Sigmoid colon (tissue), 6 donors: ENCODE measurements at regions not wholly inside any gene's neighbourhood (a gene's known extent, or its start where the extent isn't known, plus 50 kb on each side); places are given as distances from the start of the nearest gene placed in this dataset.
A peak's percentile ranks its signal among the peaks of the same experiment; 100 is the strongest.

ENCODE experiments used
- DNase-seq: peaks from one replicate; pipeline ENCODE4 v3.0.0-alpha.2; 2019
- H3K27ac ChIP-seq, 4 donors: fragments of 200-600 bp; sonication (generic); one replicate each; pipeline ENCODE4 v1.5.1; 2016 to 2019; ENCODE audit warnings: mild to moderate bottlenecking in 1 of 4
- H3K27me3 ChIP-seq, 3 donors: fragments of 200-600 bp; sonication (generic); one replicate each; pipeline ENCODE4 v1.5.1; 2019; ENCODE audit warnings: mild to moderate bottlenecking in 1 of 3
- H3K36me3 ChIP-seq, 4 donors: fragments of 200-600 bp; sonication (generic); one replicate each; pipeline ENCODE4 v1.5.1; 2016 to 2019
- H3K4me1 ChIP-seq, 4 donors: fragments of 200-600 bp; sonication (generic); one replicate each; pipeline ENCODE4 v1.5.1; 2017 to 2019
- H3K4me3 ChIP-seq, 4 donors: fragments of 200-600 bp; sonication (generic); one replicate each; pipeline ENCODE4 v1.5.1; 2017 to 2019; ENCODE audit warnings: mild to moderate bottlenecking in 2 of 4, moderate library complexity in 1 of 4
- H3K9me3 ChIP-seq, 4 donors: fragments of 200-600 bp in 3 of 4; sonication (generic) in 3 of 4; one replicate each; pipeline versions ENCODE4 v1.5.1 to v1.6.1; 2013 to 2019
- CTCF ChIP-seq, 4 experiments: fragments of 450-650 bp in 3 of 4; fragments of 200-600 bp in 1 of 4; IDR thresholded peaks; one replicate each; pipeline ENCODE4 v1.5.1; 2016 to 2019; ENCODE audit warnings: antibody characterized with exemption in 4 of 4, mild to moderate bottlenecking in 3 of 4, moderate library complexity in 2 of 4
- EP300 ChIP-seq, 4 donors: sonication (generic); formaldehyde crosslinking; IDR thresholded peaks; one replicate each; pipeline ENCODE4 v1.6.1; 2017; ENCODE audit warnings: antibody characterized with exemption in 4 of 4
- POLR2A ChIP-seq, 2 donors: fragments of 450-650 bp; IDR thresholded peaks; one replicate each; pipeline ENCODE4 v1.6.1; 2016; ENCODE audit warnings: antibody characterized with exemption in 2 of 2, mild to moderate bottlenecking in 2 of 2, moderate library complexity in 2 of 2
- POLR2AphosphoS5 ChIP-seq, 4 donors: sonication (generic); formaldehyde crosslinking; IDR thresholded peaks; one replicate each; pipeline ENCODE4 v1.6.1; 2017; ENCODE audit warnings: antibody characterized with exemption in 4 of 4
- WGBS, 2 donors: extraction: QIAGEN DNeasy Blood & Tissue Kit; methylation state at CpG; one replicate each; pipeline ENCODE4 v1.1.7; 2013; 5-methylcytosine and 5-hydroxymethylcytosine counted together
- intact Hi-C: fragments of 100-400 bp; cut with DNase I; formaldehyde crosslinking; loops from one replicate; pipeline ENCODE4 v1.15.1; 2023
- donor health status: healthy with polysubstance abuse.
- donor health status: healthy.

GRCh38 chr4:10738826-10739489 is 54.4 kb upstream of the CLNK start:
- Histone ChIP-seq H3K9me3 (no peaks in the 10 kb centered on the region), H3K27me3 (no peaks in the 10 kb centered on the region), H3K36me3 (no peaks in the 10 kb centered on the region), H3K4me3 (no peak overlapping the region), H3K4me1 (no peaks in the 10 kb centered on the region), H3K27ac (no peak overlapping the region)
- WGBS, 2 donors, result 72 to 79% methylated on average over 5 of the region's 5 CpGs
- intact Hi-C loops, result no loop called here
- no peak for DNase-seq
- TF ChIP-seq CTCF (IDR thresholded peaks at IDR 0.05) (no peak), POLR2A (IDR thresholded peaks at IDR 0.05) (no peak), EP300 (IDR thresholded peaks at IDR 0.05) (no peak), POLR2AphosphoS5 (IDR thresholded peaks at IDR 0.05) (no peak)

- H3K4me1 ChIP-seq, result no peaks in the 10 kb centered on the region
- WGBS, 2 donors, result 87 to 88% methylated on average over 6 of the region's 6 CpGs
- no peak overlapping the region for H3K27ac ChIP-seq
- TF ChIP-seq POLR2A (IDR thresholded peaks at IDR 0.05), result no peak
- no peak for TF ChIP-seq EP300 (IDR thresholded peaks at IDR 0.05)
- no peak for TF ChIP-seq POLR2AphosphoS5 (IDR thresholded peaks at IDR 0.05)
- TF ChIP-seq CTCF (IDR thresholded peaks at IDR 0.05), result no peak
- no peaks in the 10 kb centered on the region for H3K27me3 ChIP-seq
- no peaks in the 10 kb centered on the region for H3K36me3 ChIP-seq
- no peak for DNase-seq
- H3K4me3 ChIP-seq, result no peak overlapping the region
- intact Hi-C loops, result no loop called here
- H3K9me3 ChIP-seq, result no peaks in the 10 kb centered on the region
Measured at GRCh38 chr4:10737337-10737736, 52.8 kb upstream of the CLNK start.

- Histone ChIP-seq H3K36me3 (no peaks in the 10 kb centered on the region), H3K4me3 (no peak overlapping the region), H3K4me1 (no peaks in the 10 kb centered on the region), H3K27ac (no peak overlapping the region), H3K27me3 (no peaks in the 10 kb centered on the region), H3K9me3 (no peaks in the 10 kb centered on the region)
- intact Hi-C loops, result no loop called here
- 87 to 89% methylated on average over 2 of the region's 2 CpGs for WGBS, 2 donors
- no peak for DNase-seq
- TF ChIP-seq POLR2AphosphoS5 (IDR thresholded peaks at IDR 0.05), result no peak
- TF ChIP-seq EP300 (IDR thresholded peaks at IDR 0.05), result no peak
- TF ChIP-seq CTCF (IDR thresholded peaks at IDR 0.05), result no peak
- TF ChIP-seq POLR2A (IDR thresholded peaks at IDR 0.05), result no peak
Measured at GRCh38 chr4:10736895-10737294, 52.3 kb upstream of the CLNK start.

- H3K36me3 ChIP-seq, result no peaks in the 10 kb centered on the region
Measured at GRCh38 chr4:10736266-10736665, 51.7 kb upstream of the CLNK start.

More at GRCh38 chr4:10736266-10736665, 51.7 kb upstream of the CLNK start:
- H3K27me3 ChIP-seq, result no peaks in the 10 kb centered on the region
- H3K4me3 ChIP-seq, result no peak overlapping the region
- intact Hi-C loops, result no loop called here
- no peaks in the 10 kb centered on the region for H3K4me1 ChIP-seq
- H3K27ac ChIP-seq, result no peak overlapping the region
- peak in 1 of 4 donors; percentile 11 for TF ChIP-seq EP300 (IDR thresholded peaks at IDR 0.05)
- TF ChIP-seq POLR2A (IDR thresholded peaks at IDR 0.05), result no peak
- TF ChIP-seq POLR2AphosphoS5 (IDR thresholded peaks at IDR 0.05), result peak in 3 of 4 donors; percentile 5 to 63 (median 58)
- no peak for TF ChIP-seq CTCF (IDR thresholded peaks at IDR 0.05)
- H3K9me3 ChIP-seq, result no peaks in the 10 kb centered on the region
- no peak for DNase-seq
- WGBS, 2 donors, result 93 to 94% methylated on average over 3 of the region's 3 CpGs
